K562 (cell line): ENCODE measurements at regions not wholly inside any gene's neighbourhood (a gene's known extent, or its start where the extent isn't known, plus 50 kb on each side); places are given as distances from the start of the nearest gene placed in this dataset.

Experiments
- E2F6 ChIP-seq, 2 experiments: IDR thresholded peaks; 2 replicates each; pipeline ENCODE4 v1.6.1; 2011; ENCODE audit warnings: borderline replicate concordance in 1 of 2, control low read depth in 1 of 2, low read depth in 1 of 2, low read length in 1 of 2, mild to moderate bottlenecking in 1 of 2, mixed read lengths in 1 of 2, moderate library complexity in 1 of 2; ENCODE audit not compliant: insufficient read depth in 1 of 2, insufficient read length in 1 of 2, poor library complexity in 1 of 2, severe bottlenecking in 1 of 2; ENCODE audit errors: extremely low read depth in 1 of 2
- HNRNPLL ChIP-seq: fragments of 200-400 bp; formaldehyde crosslinking; IDR thresholded peaks from 2 replicates; pipeline ENCODE4 v1.6.1; 2017; ENCODE audit warnings: low read length, low read depth, mild to moderate bottlenecking; ENCODE audit not compliant: poor library complexity, severe bottlenecking
- IRF1 ChIP-seq: sonication (generic); formaldehyde crosslinking; IDR thresholded peaks from 2 replicates; pipeline ENCODE4 v1.8.0; 2022; ENCODE audit warnings: missing genetic modification reagents, mild to moderate bottlenecking, borderline replicate concordance
- KAT8 ChIP-seq: fragments of 450-650 bp; IDR thresholded peaks from 2 replicates; pipeline ENCODE4 v1.6.1; 2016; ENCODE audit warnings: low read depth, mild to moderate bottlenecking
- KDM1A ChIP-seq, 2 experiments: fragments of 450-650 bp; IDR thresholded peaks; 2 replicates each; pipeline ENCODE4 v1.6.1; 2016; ENCODE audit warnings: mild to moderate bottlenecking in 2 of 2
- MAX ChIP-seq: sonication (generic); formaldehyde crosslinking; IDR thresholded peaks from 2 replicates; pipeline ENCODE4 v1.9.0; 2022; ENCODE audit warnings: mild to moderate bottlenecking, missing genetic modification reagents
- MLX ChIP-seq, 2 experiments: fragments of 450-650 bp in 1 of 2; sonication (generic) in 1 of 2; formaldehyde crosslinking; conservative IDR thresholded peaks; 2 replicates each; pipeline versions ENCODE4 v1.4.0 to v1.8.1; 2020 to 2022; ENCODE audit warnings: mild to moderate bottlenecking in 1 of 2, missing genetic modification reagents in 1 of 2
- NFE2 ChIP-seq: IDR thresholded peaks from 2 replicates; pipeline ENCODE4 v1.6.1; 2014; ENCODE audit warnings: antibody characterized with exemption, low read depth
- SMAD4 ChIP-seq: fragments of 250-450 bp; sonication (Bioruptor Pico); conservative IDR thresholded peaks from 2 replicates; pipeline ENCODE4 v1.8.0; 2021; ENCODE audit warnings: inconsistent platforms, mild to moderate bottlenecking, moderate library complexity
- SPI1 ChIP-seq: IDR thresholded peaks from 2 replicates; pipeline ENCODE4 v1.6.1; 2011; ENCODE audit warnings: low read depth, low read length, control low read depth, borderline replicate concordance
- ZNF174 ChIP-seq: fragments of 250-450 bp; sonication (Bioruptor Pico); IDR thresholded peaks from 2 replicates; pipeline ENCODE4 v1.4.0; 2020; ENCODE audit warnings: mild to moderate bottlenecking
- ZNF23 ChIP-seq: fragments of 250-450 bp; sonication (Bioruptor Pico); IDR thresholded peaks from 2 replicates; pipeline ENCODE4 v1.4.0; 2020; ENCODE audit warnings: mild to moderate bottlenecking
- ZNF445 ChIP-seq: fragments of 250-450 bp; sonication (Bioruptor Pico); IDR thresholded peaks from 2 replicates; pipeline ENCODE4 v1.4.0; 2020; ENCODE audit warnings: low read depth, mild to moderate bottlenecking, moderate library complexity
- ZNF644 ChIP-seq: fragments of 200-800 bp; sonication (Bioruptor generic); IDR thresholded peaks from 2 replicates; pipeline ENCODE4 v1.6.1; 2016; ENCODE audit warnings: low read depth, missing genetic modification characterization, missing compliant biosample characterization

- TF ChIP-seq ZNF445 (CRISPR knock-in tag), result no peak
- no peak for TF ChIP-seq NFE2
- TF ChIP-seq HNRNPLL, result no peak
- TF ChIP-seq SPI1, result no peak
- TF ChIP-seq E2F6 (IDR thresholded peaks at IDR 0.05; ENCODE audit: borderline replicate concordance in 1 of 2, extremely low read depth in 1 of 2, insufficient read depth in 1 of 2, insufficient read length in 1 of 2, low read depth in 1 of 2, low read length in 1 of 2, poor library complexity in 1 of 2, severe bottlenecking in 1 of 2), result no peak
- TF ChIP-seq KDM1A (IDR thresholded peaks at IDR 0.05), result no peak
- TF ChIP-seq ZNF174 (CRISPR knock-in tag), result no peak
- no peak for TF ChIP-seq ZNF644 (tag)
- no peak for TF ChIP-seq SMAD4
- TF ChIP-seq MAX (CRISPR knock-in tag), result no peak
- TF ChIP-seq IRF1, result no peak
- TF ChIP-seq ZNF23 (CRISPR knock-in tag), result no peak
- TF ChIP-seq KAT8, result no peak
- TF ChIP-seq MLX (CRISPR knock-in tag; conservative IDR thresholded peaks at IDR 0.05), result no peak
These were observed 222.8 kb upstream of the TOPAZ1 start for GRCh38 chr3:44018926-44019325.
